Chondrocyte (in vitro differentiated cells): ENCODE measurements at regions not wholly inside any gene's neighbourhood (a gene's known extent, or its start where the extent isn't known, plus 50 kb on each side); places are given as distances from the start of the nearest gene placed in this dataset.
A peak's percentile ranks its signal among the peaks of the same experiment; 100 is the strongest.

Experiments
- DNase-seq: peaks from one replicate; pipeline ENCODE4 v3.0.0; 2021; ENCODE audit warnings: mixed read lengths, low spot score
- H3K27ac Mint-ChIP-seq: one replicate; pipeline ENCODE4 v1.8.0; 2021; ENCODE audit warnings: mild to moderate bottlenecking, moderate library complexity, mixed read lengths; ENCODE audit not compliant: unreplicated experiment
- H3K27me3 Mint-ChIP-seq: 2 replicates; pipeline ENCODE4 v1.8.0; 2021; ENCODE audit warnings: low read depth, mixed read lengths
- H3K36me3 Mint-ChIP-seq: 2 replicates; pipeline ENCODE4 v1.8.0; 2021; ENCODE audit warnings: low read depth, mixed read lengths
- H3K4me1 Mint-ChIP-seq: 2 replicates; pipeline ENCODE4 v1.8.0; 2021; ENCODE audit warnings: low read depth, mild to moderate bottlenecking, mixed read lengths
- H3K4me3 Mint-ChIP-seq: one replicate; pipeline ENCODE4 v1.8.0; 2021; ENCODE audit warnings: mild to moderate bottlenecking, moderate library complexity, mixed read lengths; ENCODE audit not compliant: unreplicated experiment
- H3K9me3 Mint-ChIP-seq: 2 replicates; pipeline ENCODE4 v1.8.0; 2021; ENCODE audit warnings: low read depth, mixed read lengths
- TF ChIP-seq, protein P1 (sequence below): fragments of 200-600 bp; sonication (generic); IDR thresholded peaks from 2 replicates; pipeline ENCODE4 v1.5.0; 2021; ENCODE audit warnings: antibody characterized with exemption, mild to moderate bottlenecking, moderate library complexity

DNA sequence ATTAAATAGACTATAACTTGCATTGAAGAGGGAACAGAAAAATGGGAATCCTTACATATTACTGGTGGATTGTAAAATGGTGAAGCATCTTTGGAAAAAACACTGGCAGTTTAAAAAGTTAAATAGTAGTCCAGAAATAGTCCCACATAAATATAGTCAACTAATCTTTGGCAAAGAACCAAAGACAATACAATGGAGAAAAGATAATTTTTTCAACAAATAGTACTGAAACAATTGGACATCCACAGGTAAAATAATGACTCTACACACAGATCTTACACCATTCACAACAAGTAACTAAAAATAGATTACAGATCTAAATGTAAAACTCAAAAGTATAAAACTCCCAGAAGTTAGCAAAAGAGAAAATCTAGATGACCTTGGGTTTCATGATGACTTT lies 259.1 kb upstream of the CEP162 start:
- no peaks in the 10 kb centered on the region for H3K27me3 Mint-ChIP-seq
- no peak for DNase-seq
- no peak overlapping the region for H3K27ac Mint-ChIP-seq
- TF ChIP-seq, protein P1, sequence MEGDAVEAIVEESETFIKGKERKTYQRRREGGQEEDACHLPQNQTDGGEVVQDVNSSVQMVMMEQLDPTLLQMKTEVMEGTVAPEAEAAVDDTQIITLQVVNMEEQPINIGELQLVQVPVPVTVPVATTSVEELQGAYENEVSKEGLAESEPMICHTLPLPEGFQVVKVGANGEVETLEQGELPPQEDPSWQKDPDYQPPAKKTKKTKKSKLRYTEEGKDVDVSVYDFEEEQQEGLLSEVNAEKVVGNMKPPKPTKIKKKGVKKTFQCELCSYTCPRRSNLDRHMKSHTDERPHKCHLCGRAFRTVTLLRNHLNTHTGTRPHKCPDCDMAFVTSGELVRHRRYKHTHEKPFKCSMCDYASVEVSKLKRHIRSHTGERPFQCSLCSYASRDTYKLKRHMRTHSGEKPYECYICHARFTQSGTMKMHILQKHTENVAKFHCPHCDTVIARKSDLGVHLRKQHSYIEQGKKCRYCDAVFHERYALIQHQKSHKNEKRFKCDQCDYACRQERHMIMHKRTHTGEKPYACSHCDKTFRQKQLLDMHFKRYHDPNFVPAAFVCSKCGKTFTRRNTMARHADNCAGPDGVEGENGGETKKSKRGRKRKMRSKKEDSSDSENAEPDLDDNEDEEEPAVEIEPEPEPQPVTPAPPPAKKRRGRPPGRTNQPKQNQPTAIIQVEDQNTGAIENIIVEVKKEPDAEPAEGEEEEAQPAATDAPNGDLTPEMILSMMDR = no peak
- H3K4me3 Mint-ChIP-seq = no peak overlapping the region
- no peaks in the 10 kb centered on the region for H3K4me1 Mint-ChIP-seq
- H3K36me3 Mint-ChIP-seq = no peaks in the 10 kb centered on the region
- peaks cover 25% of the 10 kb centered on the region for H3K9me3 Mint-ChIP-seq

DNA sequence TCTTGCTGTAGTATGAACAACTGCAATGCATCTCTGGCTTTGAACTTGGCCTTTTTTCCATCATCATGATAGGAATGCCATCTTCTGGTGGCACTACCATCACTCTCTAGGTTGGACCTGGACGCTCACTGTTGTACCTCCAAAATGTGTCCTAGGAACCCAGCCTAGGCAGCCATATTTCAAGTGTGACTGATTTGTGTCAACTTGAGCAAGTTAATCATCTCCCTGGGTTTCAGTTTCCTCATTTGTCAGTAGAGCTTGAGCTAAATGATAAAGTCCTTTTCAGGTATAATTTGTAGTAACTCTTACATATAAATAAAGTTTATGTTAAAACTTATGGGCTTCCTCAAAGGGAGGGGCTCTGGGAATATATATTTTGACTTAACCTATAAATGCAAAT lies 241.7 kb upstream of the CEP162 start:
- H3K27me3 Mint-ChIP-seq = no peaks in the 10 kb centered on the region
- no peak overlapping the region for H3K27ac Mint-ChIP-seq
- peaks cover 8% of the 10 kb centered on the region for H3K9me3 Mint-ChIP-seq
- TF ChIP-seq, protein P1 = no peak
- no peak for DNase-seq
- H3K4me1 Mint-ChIP-seq = peaks cover 17% of the 10 kb centered on the region
- H3K4me3 Mint-ChIP-seq = no peak overlapping the region
- H3K36me3 Mint-ChIP-seq = no peaks in the 10 kb centered on the region

DNA sequence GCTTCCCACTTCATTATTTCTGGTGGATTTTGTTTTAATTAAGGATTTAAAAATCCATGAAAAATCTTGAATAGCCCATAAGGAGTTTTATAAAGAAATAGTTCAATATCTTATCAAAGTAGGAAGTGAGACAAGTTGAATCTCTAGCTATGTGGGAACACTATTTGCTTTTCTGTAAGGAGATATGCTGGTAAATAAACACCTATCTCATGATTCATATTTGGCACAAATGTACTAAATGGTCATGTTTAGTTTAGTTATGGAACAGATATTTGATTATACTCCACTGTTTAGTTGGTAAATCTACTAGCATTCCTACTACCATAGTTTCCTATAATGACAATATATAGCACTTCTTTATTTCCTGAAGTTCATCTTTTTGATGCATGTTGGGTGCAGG lies 239.9 kb upstream of the CEP162 start:
- Mint-ChIP-seq H3K9me3 (peaks cover 5% of the 10 kb centered on the region), H3K4me3 (no peak overlapping the region), H3K27ac (no peak overlapping the region), H3K4me1 (peaks cover 35% of the 10 kb centered on the region), H3K36me3 (no peaks in the 10 kb centered on the region), H3K27me3 (no peaks in the 10 kb centered on the region)
- TF ChIP-seq, protein P1 = no peak
- DNase-seq = no peak

DNA sequence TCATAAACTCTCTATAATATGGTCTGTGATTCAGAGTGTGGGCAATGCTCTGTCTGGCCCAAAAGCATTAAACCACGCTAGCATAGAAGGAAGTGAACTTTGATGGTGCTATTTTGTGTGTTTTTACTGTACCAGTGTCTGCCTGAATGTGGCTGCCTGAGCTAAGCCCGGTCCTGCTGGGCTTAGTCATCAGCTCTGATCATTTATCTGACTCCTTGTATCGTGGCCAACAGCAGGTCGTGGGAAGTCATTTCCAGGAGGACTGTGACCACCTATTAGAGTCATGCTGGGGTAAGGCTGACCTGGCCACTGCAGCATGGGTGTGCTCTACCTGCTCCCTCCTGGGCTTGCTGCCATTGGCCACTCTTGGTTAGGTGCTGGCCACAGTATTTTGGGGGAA lies 239.1 kb upstream of the CEP162 start:
- no peak for DNase-seq
- no peaks in the 10 kb centered on the region for H3K36me3 Mint-ChIP-seq
- H3K27ac Mint-ChIP-seq = peak overlapping the region; percentile 77
- H3K4me1 Mint-ChIP-seq = peaks cover 41% of the 10 kb centered on the region
- TF ChIP-seq, protein P1 = peak; percentile 27
- peaks cover 5% of the 10 kb centered on the region for H3K9me3 Mint-ChIP-seq
- no peak overlapping the region for H3K4me3 Mint-ChIP-seq
- no peaks in the 10 kb centered on the region for H3K27me3 Mint-ChIP-seq

DNA sequence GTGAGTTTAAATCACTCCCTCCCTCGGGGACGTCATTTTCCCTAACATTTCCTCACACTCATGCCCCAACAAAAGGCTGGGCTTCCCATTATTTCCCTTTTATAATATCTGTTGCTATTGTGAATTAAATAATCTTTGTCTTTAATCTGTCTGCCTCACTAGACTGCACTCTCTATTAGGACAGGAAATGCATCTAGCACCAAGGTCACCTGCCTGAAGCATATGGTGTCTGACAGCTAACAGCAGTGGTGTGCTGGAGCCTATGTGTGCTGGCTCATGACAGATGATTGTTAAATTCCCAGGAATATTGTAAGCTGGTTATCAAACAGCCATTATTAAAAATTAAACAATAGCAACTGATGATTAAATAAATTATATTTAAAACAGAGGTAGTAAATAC lies 237.0 kb upstream of the CEP162 start:
- H3K9me3 Mint-ChIP-seq = peaks cover 5% of the 10 kb centered on the region

More for the DNA sequence above, 237.0 kb upstream of the CEP162 start:
- TF ChIP-seq, protein P1 = no peak
- H3K36me3 Mint-ChIP-seq = no peaks in the 10 kb centered on the region
- H3K4me1 Mint-ChIP-seq = peaks cover 55% of the 10 kb centered on the region
- no peaks in the 10 kb centered on the region for H3K27me3 Mint-ChIP-seq
- H3K4me3 Mint-ChIP-seq = no peak overlapping the region
- no peak overlapping the region for H3K27ac Mint-ChIP-seq
- no peak for DNase-seq
